Stomach (tissue), 4 donors: ENCODE measurements at regions not wholly inside any gene's neighbourhood (a gene's known extent, or its start where the extent isn't known, plus 50 kb on each side); places are given as distances from the start of the nearest gene placed in this dataset.

Source experiments
- POLR2AphosphoS5 ChIP-seq, 3 donors: sonication (generic); formaldehyde crosslinking; IDR thresholded peaks; one replicate each; pipeline ENCODE4 v1.6.1; 2016; ENCODE audit warnings: antibody characterized with exemption in 3 of 3
- TF ChIP-seq, protein P1 (sequence below), 7 experiments: fragments of 450-650 bp in 4 of 7; fragments of 200-600 bp in 3 of 7; sonication (generic) in 3 of 7; IDR thresholded peaks; one replicate each; pipeline ENCODE4 v1.5.1; 2016 to 2019; ENCODE audit warnings: antibody characterized with exemption in 7 of 7, control low read depth in 2 of 7, mild to moderate bottlenecking in 1 of 7

DNA sequence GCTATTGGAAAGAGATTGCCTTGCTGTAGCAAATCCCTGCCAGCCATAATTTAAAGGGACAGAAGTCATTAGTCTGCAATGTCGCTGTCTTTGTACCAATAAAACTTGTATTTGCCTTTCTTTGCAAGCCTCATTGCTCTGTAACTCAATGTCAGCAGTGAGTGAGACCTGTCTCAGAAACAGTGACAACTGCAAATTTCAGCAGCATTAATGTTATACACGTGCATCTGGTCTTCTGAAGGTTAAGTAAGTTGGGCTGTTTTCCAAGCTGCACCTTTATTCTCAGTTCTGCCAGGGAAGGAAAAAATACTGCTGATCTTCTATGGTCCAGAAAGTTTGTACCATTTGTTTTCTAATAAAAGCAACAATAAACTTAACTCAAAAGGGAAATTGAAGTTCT, 543.1 kb downstream of the TRIML1 start:
- TF ChIP-seq, protein P1, sequence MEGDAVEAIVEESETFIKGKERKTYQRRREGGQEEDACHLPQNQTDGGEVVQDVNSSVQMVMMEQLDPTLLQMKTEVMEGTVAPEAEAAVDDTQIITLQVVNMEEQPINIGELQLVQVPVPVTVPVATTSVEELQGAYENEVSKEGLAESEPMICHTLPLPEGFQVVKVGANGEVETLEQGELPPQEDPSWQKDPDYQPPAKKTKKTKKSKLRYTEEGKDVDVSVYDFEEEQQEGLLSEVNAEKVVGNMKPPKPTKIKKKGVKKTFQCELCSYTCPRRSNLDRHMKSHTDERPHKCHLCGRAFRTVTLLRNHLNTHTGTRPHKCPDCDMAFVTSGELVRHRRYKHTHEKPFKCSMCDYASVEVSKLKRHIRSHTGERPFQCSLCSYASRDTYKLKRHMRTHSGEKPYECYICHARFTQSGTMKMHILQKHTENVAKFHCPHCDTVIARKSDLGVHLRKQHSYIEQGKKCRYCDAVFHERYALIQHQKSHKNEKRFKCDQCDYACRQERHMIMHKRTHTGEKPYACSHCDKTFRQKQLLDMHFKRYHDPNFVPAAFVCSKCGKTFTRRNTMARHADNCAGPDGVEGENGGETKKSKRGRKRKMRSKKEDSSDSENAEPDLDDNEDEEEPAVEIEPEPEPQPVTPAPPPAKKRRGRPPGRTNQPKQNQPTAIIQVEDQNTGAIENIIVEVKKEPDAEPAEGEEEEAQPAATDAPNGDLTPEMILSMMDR (IDR thresholded peaks at IDR 0.05) = no peak
- TF ChIP-seq POLR2AphosphoS5 (IDR thresholded peaks at IDR 0.05) = no peak
